Calu3 (cell line): ENCODE measurements at regions not wholly inside any gene's neighbourhood (a gene's known extent, or its start where the extent isn't known, plus 50 kb on each side); places are given as distances from the start of the nearest gene placed in this dataset.

Source experiments
- BruUV-seq: library from RNA; stranded (reverse); fragments of 400-500 nt; replicated peaks from 2 replicates; lab custom pipeline; 2021; lab: Mats Ljungman, UMichigan
- CTCF ChIA-PET: fragments of 300-600 bp; sonication (Branson Sonifier 250); formaldehyde crosslinking; loops from one replicate; lab custom pipeline; 2022; ENCODE audit warnings: antibody characterized with exemption; lab: Charles Lee
- DNase-seq: peaks from one replicate; pipeline ENCODE4 v3.0.0; 2022
- H3K27ac Mint-ChIP-seq: one replicate; pipeline ENCODE4 v1.8.0; 2022; ENCODE audit warnings: mixed read lengths; ENCODE audit not compliant: unreplicated experiment
- H3K27me3 Mint-ChIP-seq: one replicate; pipeline ENCODE4 v1.8.0; 2022; ENCODE audit warnings: mixed read lengths; ENCODE audit not compliant: unreplicated experiment
- H3K36me3 Mint-ChIP-seq: one replicate; pipeline ENCODE4 v1.8.0; 2022; ENCODE audit warnings: mild to moderate bottlenecking, moderate library complexity, mixed read lengths; ENCODE audit not compliant: insufficient read depth, unreplicated experiment
- H3K4me1 Mint-ChIP-seq: one replicate; pipeline ENCODE4 v1.8.0; 2022; ENCODE audit warnings: mild to moderate bottlenecking, low read depth, mixed read lengths; ENCODE audit not compliant: unreplicated experiment
- H3K4me3 Mint-ChIP-seq: one replicate; pipeline ENCODE4 v1.8.0; 2022; ENCODE audit warnings: mild to moderate bottlenecking, low read depth, moderate library complexity, mixed read lengths; ENCODE audit not compliant: unreplicated experiment
- H3K9me3 Mint-ChIP-seq: one replicate; pipeline ENCODE4 v1.8.0; 2022; ENCODE audit warnings: low read depth, mixed read lengths; ENCODE audit not compliant: unreplicated experiment
- intact Hi-C: fragments of 100-400 bp; cut with micrococcal nuclease; formaldehyde crosslinking; loops from one replicate; pipeline ENCODE4 v1.10.0; 2022; ENCODE audit not compliant: unreplicated experiment
- TF ChIP-seq, protein P1 (sequence below): fragments of 200-600 bp; IDR thresholded peaks from one replicate; pipeline ENCODE4 v1.8.0; 2022; ENCODE audit warnings: antibody characterized with exemption; ENCODE audit not compliant: unreplicated experiment

DNA sequence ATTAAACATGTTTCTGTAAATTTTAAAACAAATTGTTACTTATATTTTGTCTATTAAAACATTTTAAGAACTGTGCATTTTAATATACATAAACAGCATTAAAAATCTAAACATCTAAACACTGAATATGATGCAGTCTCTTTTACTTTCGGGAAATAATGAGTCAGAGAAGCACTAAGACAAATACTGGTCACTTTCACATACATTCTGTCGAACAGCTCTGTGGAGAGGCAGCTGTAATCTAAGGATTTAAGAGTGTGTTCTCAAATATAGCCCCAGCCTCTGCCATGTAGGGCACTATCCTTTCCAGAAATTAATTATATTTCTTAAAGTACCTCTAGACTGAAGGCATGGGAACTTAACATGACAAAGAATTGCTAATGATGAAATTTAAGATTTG is 89.6 kb upstream of the PTGFR start:
- no TSS peak for BruUV-seq
- no peak for DNase-seq
- no peaks in the 10 kb centered on the region for H3K27me3 Mint-ChIP-seq
- no peaks in the 10 kb centered on the region for H3K9me3 Mint-ChIP-seq
- H3K4me3 Mint-ChIP-seq: no peak overlapping the region
- TF ChIP-seq, protein P1, sequence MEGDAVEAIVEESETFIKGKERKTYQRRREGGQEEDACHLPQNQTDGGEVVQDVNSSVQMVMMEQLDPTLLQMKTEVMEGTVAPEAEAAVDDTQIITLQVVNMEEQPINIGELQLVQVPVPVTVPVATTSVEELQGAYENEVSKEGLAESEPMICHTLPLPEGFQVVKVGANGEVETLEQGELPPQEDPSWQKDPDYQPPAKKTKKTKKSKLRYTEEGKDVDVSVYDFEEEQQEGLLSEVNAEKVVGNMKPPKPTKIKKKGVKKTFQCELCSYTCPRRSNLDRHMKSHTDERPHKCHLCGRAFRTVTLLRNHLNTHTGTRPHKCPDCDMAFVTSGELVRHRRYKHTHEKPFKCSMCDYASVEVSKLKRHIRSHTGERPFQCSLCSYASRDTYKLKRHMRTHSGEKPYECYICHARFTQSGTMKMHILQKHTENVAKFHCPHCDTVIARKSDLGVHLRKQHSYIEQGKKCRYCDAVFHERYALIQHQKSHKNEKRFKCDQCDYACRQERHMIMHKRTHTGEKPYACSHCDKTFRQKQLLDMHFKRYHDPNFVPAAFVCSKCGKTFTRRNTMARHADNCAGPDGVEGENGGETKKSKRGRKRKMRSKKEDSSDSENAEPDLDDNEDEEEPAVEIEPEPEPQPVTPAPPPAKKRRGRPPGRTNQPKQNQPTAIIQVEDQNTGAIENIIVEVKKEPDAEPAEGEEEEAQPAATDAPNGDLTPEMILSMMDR: no peak
- H3K27ac Mint-ChIP-seq: no peak overlapping the region
- intact Hi-C loops: no loop called here
- H3K36me3 Mint-ChIP-seq: no peaks in the 10 kb centered on the region
- CTCF ChIA-PET: no interaction called here
- no peaks in the 10 kb centered on the region for H3K4me1 Mint-ChIP-seq

DNA sequence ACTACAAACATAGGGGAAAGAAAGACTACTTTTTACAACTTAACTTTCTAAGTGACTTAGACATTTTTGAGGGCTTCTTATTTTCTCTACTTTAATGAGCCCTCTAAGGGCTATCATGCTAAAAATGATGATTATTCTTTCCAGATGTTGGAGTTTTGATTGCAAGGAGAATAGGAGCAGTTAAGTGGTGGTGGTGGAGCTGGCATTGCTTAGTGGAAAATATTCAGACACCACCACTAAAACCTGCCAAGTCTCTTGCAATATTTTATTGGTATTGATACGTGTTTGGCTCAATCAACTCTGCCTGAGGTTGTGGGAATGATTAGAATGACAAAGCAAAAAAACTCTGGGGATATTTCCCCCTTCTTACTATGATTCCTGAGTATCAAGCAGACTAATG is 82.6 kb upstream of the PTGFR start:
- Mint-ChIP-seq H3K4me1 (no peaks in the 10 kb centered on the region), H3K36me3 (no peaks in the 10 kb centered on the region), H3K27ac (no peak overlapping the region), H3K27me3 (no peaks in the 10 kb centered on the region), H3K4me3 (no peak overlapping the region), H3K9me3 (no peaks in the 10 kb centered on the region)
- no peak for DNase-seq
- CTCF ChIA-PET: no interaction called here
- intact Hi-C loops: no loop called here
- TF ChIP-seq, protein P1: no peak
- no TSS peak for BruUV-seq

DNA sequence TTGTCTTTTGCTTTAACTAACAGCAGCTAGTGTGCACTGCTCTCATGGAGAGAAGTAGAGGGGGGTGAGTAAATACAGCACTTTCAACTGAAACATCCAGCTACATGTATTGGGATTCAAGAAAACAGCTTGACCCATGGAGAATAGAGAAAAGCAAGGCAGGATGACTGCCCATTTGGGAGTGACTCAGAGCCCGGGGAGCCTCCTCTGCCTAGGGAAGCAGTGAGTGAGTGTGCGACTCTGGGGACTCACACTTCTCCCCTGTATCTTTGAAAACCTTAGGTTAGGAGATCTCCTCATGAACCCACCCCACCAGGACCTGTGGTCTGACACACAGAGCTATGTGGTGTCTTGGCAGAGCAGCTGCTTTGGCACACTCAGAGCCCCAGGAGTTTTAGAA is 82.0 kb upstream of the PTGFR start:
- Mint-ChIP-seq H3K36me3 (no peaks in the 10 kb centered on the region), H3K4me3 (no peak overlapping the region), H3K4me1 (no peaks in the 10 kb centered on the region), H3K27ac (no peak overlapping the region), H3K27me3 (no peaks in the 10 kb centered on the region), H3K9me3 (no peaks in the 10 kb centered on the region)
- TF ChIP-seq, protein P1: no peak
- intact Hi-C loops: no loop called here
- no peak for DNase-seq
- CTCF ChIA-PET: no interaction called here
- BruUV-seq: no TSS peak

GRCh38 chr1:78410643-78411042 is 80.1 kb upstream of the PTGFR start:
- no peak overlapping the region for H3K4me3 Mint-ChIP-seq
- H3K36me3 Mint-ChIP-seq: no peaks in the 10 kb centered on the region
- TF ChIP-seq, protein P1: no peak
- no TSS peak for BruUV-seq
- no peaks in the 10 kb centered on the region for H3K4me1 Mint-ChIP-seq
- H3K9me3 Mint-ChIP-seq: no peaks in the 10 kb centered on the region
- no peak overlapping the region for H3K27ac Mint-ChIP-seq
- CTCF ChIA-PET: no interaction called here
- intact Hi-C loops: loop anchor here (10.0 kb wide), 1 partner anchor 194 kb away; no protein-coding TSS in a partner anchor
- H3K27me3 Mint-ChIP-seq: no peaks in the 10 kb centered on the region
- no peak for DNase-seq
